ENCODE measurements at regions not wholly inside any gene's neighbourhood (a gene's known extent, or its start where the extent isn't known, plus 50 kb on each side); places are given as distances from the start of the nearest gene placed in this dataset.

DNA sequence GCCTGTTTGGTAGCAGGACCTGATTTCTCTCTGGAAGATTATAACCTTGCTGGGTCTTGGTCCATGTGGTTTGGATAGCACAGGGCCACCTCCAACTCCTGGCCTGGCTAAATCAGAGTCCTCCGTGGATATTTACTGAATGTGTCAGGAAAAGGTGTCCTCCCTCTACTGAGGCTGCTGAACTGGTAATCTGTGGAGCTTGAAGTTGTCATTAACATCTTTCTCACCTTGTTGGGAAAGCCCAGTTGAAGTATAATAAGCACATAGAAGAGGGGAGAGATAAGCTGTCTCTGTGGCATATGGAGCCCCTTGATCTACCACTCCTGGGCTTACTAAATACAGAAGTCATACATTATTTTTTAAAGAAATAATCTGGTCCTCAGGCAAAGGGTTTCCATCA lies 294.3 kb upstream of the B3GALT2 start (continued):
- no peak for TF ChIP-seq NKRF (conservative IDR thresholded peaks at IDR 0.05)

GRCh38 chr1:193479187-193479586 lies 292.8 kb upstream of the B3GALT2 start:
- ChIA-PET RAD21 (ENCODE audit: unreplicated experiment) (no interaction called here), SMC1A (ENCODE audit: uncharacterized antibody, unreplicated experiment) (no interaction called here), CTCF (no interaction called here), POLR2A (no interaction called here)
- in situ Hi-C loops (cut with MboI) (no loop called here), intact Hi-C loops (cut with micrococcal nuclease; ENCODE audit: unreplicated experiment) (no loop called here)
- no peak overlapping the region for H3K9ac ChIP-seq (ENCODE audit: control insufficient read depth, insufficient read depth, low read length)
- H3K4me2 ChIP-seq (ENCODE audit: control insufficient read depth, insufficient read depth), result no peak overlapping the region
- H3K27ac ChIP-seq (ENCODE audit: control insufficient read depth, insufficient read depth), result no peak overlapping the region
- H3K9me3 ChIP-seq (replicated peaks; ENCODE audit: control insufficient read depth, insufficient read depth, low read length), result no peaks in the 10 kb centered on the region; the same call in 2 of the 3 replicates
- peaks cover 4% of the 10 kb centered on the region; the same call in 1 of the 2 replicates for H3K4me1 ChIP-seq (ENCODE audit: control insufficient read depth, insufficient read depth, low read length)
- ATAC-seq (peak; percentile 89), DNase-seq (ENCODE audit: low read depth, low spot score) (peak; percentile 81), FAIRE-seq (peak; percentile 74)
- no TSS peak for BruUV-seq (replicated peaks)
- 2% methylated on average over 3 of the region's 3 CpGs for WGBS (ENCODE audit: insufficient coverage, insufficient replicate concordance, low lambda C conversion rate, missing lambda C conversion rate)
- H3K27me3 ChIP-seq (replicated peaks in 1 of 2; ENCODE audit: control insufficient read depth in 2 of 2, insufficient read depth in 2 of 2, low read length in 1 of 2), result no peaks in the 10 kb centered on the region
- H3K79me2 ChIP-seq (ENCODE audit: control insufficient read depth, insufficient read depth, low read length), result no peaks in the 10 kb centered on the region
- H3K36me3 ChIP-seq (ENCODE audit: control insufficient read depth in 2 of 2, insufficient read depth in 2 of 2, low read length in 1 of 2), result no peaks in the 10 kb centered on the region
- H3K4me3 ChIP-seq, result 0 out of 2 replicates have a peak overlapping the region, but pooled peaks have one; percentile 8
- H2AFZ ChIP-seq (ENCODE audit: control insufficient read depth, low read depth, low read length), result no peak overlapping the region
- no peaks in the 10 kb centered on the region for H4K20me1 ChIP-seq (ENCODE audit: control insufficient read depth, insufficient read depth)
- TF ChIP-seq, protein P1, sequence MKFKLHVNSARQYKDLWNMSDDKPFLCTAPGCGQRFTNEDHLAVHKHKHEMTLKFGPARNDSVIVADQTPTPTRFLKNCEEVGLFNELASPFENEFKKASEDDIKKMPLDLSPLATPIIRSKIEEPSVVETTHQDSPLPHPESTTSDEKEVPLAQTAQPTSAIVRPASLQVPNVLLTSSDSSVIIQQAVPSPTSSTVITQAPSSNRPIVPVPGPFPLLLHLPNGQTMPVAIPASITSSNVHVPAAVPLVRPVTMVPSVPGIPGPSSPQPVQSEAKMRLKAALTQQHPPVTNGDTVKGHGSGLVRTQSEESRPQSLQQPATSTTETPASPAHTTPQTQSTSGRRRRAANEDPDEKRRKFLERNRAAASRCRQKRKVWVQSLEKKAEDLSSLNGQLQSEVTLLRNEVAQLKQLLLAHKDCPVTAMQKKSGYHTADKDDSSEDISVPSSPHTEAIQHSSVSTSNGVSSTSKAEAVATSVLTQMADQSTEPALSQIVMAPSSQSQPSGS (IDR thresholded peaks at IDR 0.05; ENCODE audit: low read length), result peak; percentile 41; the same call in 1 of the 2 replicates
- TF ChIP-seq IKZF2 (IDR thresholded peaks at IDR 0.05) (peak; percentile 64 to 78), GATAD2B (conservative IDR thresholded peaks at IDR 0.05; ENCODE audit: low read depth) (no peak), POLR2A (IDR thresholded peaks at IDR 0.05; ENCODE audit: low read depth, low read length) (no peak), MTA2 (IDR thresholded peaks at IDR 0.05; ENCODE audit: low read depth) (peak; percentile 36; the same call in 1 of the 2 replicates), NFXL1 (IDR thresholded peaks at IDR 0.05; ENCODE audit: borderline replicate concordance) (no peak), CEBPZ (IDR thresholded peaks at IDR 0.05; ENCODE audit: low read depth, low read length) (no peak), NFYB (IDR thresholded peaks at IDR 0.05; ENCODE audit: insufficient read depth, low read depth, low read length) (0 out of 2 replicates have a peak, but pooled peaks have one; percentile 39), NFIC (IDR thresholded peaks at IDR 0.05; ENCODE audit: low read depth, low read length) (peak; percentile 28; the same call in 1 of the 2 replicates), MYB (IDR thresholded peaks at IDR 0.05; ENCODE audit: borderline replicate concordance, low read depth, low read length) (no peak), PKNOX1 (IDR thresholded peaks at IDR 0.05) (peak; percentile 23; the same call in 1 of the 2 replicates)
- TF ChIP-seq, protein P2, sequence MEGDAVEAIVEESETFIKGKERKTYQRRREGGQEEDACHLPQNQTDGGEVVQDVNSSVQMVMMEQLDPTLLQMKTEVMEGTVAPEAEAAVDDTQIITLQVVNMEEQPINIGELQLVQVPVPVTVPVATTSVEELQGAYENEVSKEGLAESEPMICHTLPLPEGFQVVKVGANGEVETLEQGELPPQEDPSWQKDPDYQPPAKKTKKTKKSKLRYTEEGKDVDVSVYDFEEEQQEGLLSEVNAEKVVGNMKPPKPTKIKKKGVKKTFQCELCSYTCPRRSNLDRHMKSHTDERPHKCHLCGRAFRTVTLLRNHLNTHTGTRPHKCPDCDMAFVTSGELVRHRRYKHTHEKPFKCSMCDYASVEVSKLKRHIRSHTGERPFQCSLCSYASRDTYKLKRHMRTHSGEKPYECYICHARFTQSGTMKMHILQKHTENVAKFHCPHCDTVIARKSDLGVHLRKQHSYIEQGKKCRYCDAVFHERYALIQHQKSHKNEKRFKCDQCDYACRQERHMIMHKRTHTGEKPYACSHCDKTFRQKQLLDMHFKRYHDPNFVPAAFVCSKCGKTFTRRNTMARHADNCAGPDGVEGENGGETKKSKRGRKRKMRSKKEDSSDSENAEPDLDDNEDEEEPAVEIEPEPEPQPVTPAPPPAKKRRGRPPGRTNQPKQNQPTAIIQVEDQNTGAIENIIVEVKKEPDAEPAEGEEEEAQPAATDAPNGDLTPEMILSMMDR (IDR thresholded peaks at IDR 0.05 in 2 of 3, conservative IDR thresholded peaks at IDR 0.05 in 1 of 3; ENCODE audit: control insufficient read depth in 2 of 3, extremely low read depth in 1 of 3, insufficient read depth in 1 of 3, low read depth in 3 of 3, low read length in 3 of 3), result no peak
